SK-N-SH treated with all-trans-retinoic acid at 6 μM for 48 hours (cell line): ENCODE measurements at regions not wholly inside any gene's neighbourhood (a gene's known extent, or its start where the extent isn't known, plus 50 kb on each side); places are given as distances from the start of the nearest gene placed in this dataset.

Experiments used
- ATAC-seq: fragments of 200-7000 bp; cut with Tn5 transposase; 3 replicates; pipeline ENCODE4 v1.9.1; 2020; ENCODE audit warnings: mild to moderate bottlenecking, moderate library complexity
- ARNTL ChIP-seq: fragments of 450-650 bp; formaldehyde crosslinking; IDR thresholded peaks from 2 replicates; pipeline ENCODE4 v1.5.0; 2020; ENCODE audit warnings: low read depth, mild to moderate bottlenecking, moderate library complexity, borderline replicate concordance
- BACH2 ChIP-seq: fragments of 250-450 bp; sonication (Bioruptor Pico); IDR thresholded peaks from 2 replicates; pipeline ENCODE4 v1.9.0; 2021; ENCODE audit warnings: mild to moderate bottlenecking, borderline replicate concordance
- CSDC2 ChIP-seq: fragments of 250-450 bp; sonication (Bioruptor Pico); IDR thresholded peaks from 2 replicates; pipeline ENCODE4 v1.5.0; 2020; ENCODE audit warnings: mild to moderate bottlenecking, moderate library complexity
- ESRRG ChIP-seq: fragments of 250-450 bp; sonication (Bioruptor Pico); IDR thresholded peaks from 2 replicates; pipeline ENCODE4 v1.6.1; 2021; ENCODE audit warnings: mild to moderate bottlenecking
- GLIS3 ChIP-seq: fragments of 250-450 bp; sonication (Bioruptor Pico); IDR thresholded peaks from 2 replicates; pipeline ENCODE4 v1.5.0; 2020; ENCODE audit warnings: mild to moderate bottlenecking, moderate library complexity
- ISL1 ChIP-seq: fragments of 250-450 bp; sonication (Bioruptor Pico); IDR thresholded peaks from 2 replicates; pipeline ENCODE4 v2.1.2; 2022; ENCODE audit warnings: mild to moderate bottlenecking, moderate library complexity
- PPARA ChIP-seq: fragments of 250-450 bp; sonication (Bioruptor Pico); IDR thresholded peaks from 2 replicates; pipeline ENCODE4 v1.5.0; 2020; ENCODE audit warnings: mild to moderate bottlenecking, borderline replicate concordance
- RARB ChIP-seq: fragments of 250-450 bp; sonication (Bioruptor Pico); IDR thresholded peaks from 2 replicates; pipeline ENCODE4 v1.8.0; 2021; ENCODE audit warnings: mild to moderate bottlenecking, moderate library complexity
- SNAI2 ChIP-seq: fragments of 250-450 bp; sonication (Bioruptor Pico); IDR thresholded peaks from 2 replicates; pipeline ENCODE4 v1.5.0; 2020; ENCODE audit warnings: mild to moderate bottlenecking, moderate library complexity
- TCF4 ChIP-seq: fragments of 250-450 bp; sonication (Bioruptor Pico); IDR thresholded peaks from 2 replicates; pipeline ENCODE4 v1.8.0; 2021; ENCODE audit warnings: mild to moderate bottlenecking, moderate library complexity, borderline replicate concordance
- TOX ChIP-seq: fragments of 250-450 bp; sonication (Bioruptor Pico); IDR thresholded peaks from 2 replicates; pipeline ENCODE4 v1.8.0; 2021; ENCODE audit warnings: mild to moderate bottlenecking, moderate library complexity, borderline replicate concordance
- TSHZ2 ChIP-seq: fragments of 250-450 bp; sonication (Bioruptor Pico); IDR thresholded peaks from 2 replicates; pipeline ENCODE4 v1.5.0; 2020; ENCODE audit warnings: mild to moderate bottlenecking, moderate library complexity
- ZC3H10 ChIP-seq: fragments of 250-450 bp; sonication (Bioruptor Pico); IDR thresholded peaks from 2 replicates; pipeline ENCODE4 v1.5.1; 2021; ENCODE audit warnings: mild to moderate bottlenecking, moderate library complexity
- ZFP3 ChIP-seq: fragments of 250-450 bp; sonication (Bioruptor Pico); IDR thresholded peaks from 2 replicates; pipeline ENCODE4 v1.5.0; 2020; ENCODE audit warnings: mild to moderate bottlenecking, moderate library complexity
- ZFP30 ChIP-seq: fragments of 450-650 bp; formaldehyde crosslinking; IDR thresholded peaks from 2 replicates; pipeline ENCODE4 v1.5.0; 2022; ENCODE audit warnings: mild to moderate bottlenecking, moderate library complexity
- ZNF565 ChIP-seq: fragments of 450-650 bp; formaldehyde crosslinking; conservative IDR thresholded peaks from 2 replicates; pipeline ENCODE4 v1.5.0; 2020; ENCODE audit warnings: low read depth, mild to moderate bottlenecking, moderate library complexity
- ZNF70 ChIP-seq: fragments of 450-650 bp; formaldehyde crosslinking; IDR thresholded peaks from 2 replicates; pipeline ENCODE4 v1.5.0; 2020; ENCODE audit warnings: mild to moderate bottlenecking, moderate library complexity
- ZNF8 ChIP-seq: fragments of 450-650 bp; formaldehyde crosslinking; IDR thresholded peaks from 2 replicates; pipeline ENCODE4 v1.5.0; 2020; ENCODE audit warnings: mild to moderate bottlenecking, moderate library complexity
- TF ChIP-seq, protein P1 (sequence below): fragments of 250-450 bp; sonication (Bioruptor Pico); IDR thresholded peaks from 2 replicates; pipeline ENCODE4 v1.5.1; 2021; ENCODE audit warnings: mild to moderate bottlenecking, moderate library complexity
- TF ChIP-seq, protein P2 (sequence below): fragments of 250-450 bp; sonication (Bioruptor Pico); IDR thresholded peaks from 2 replicates; pipeline ENCODE4 v1.8.0; 2021; ENCODE audit warnings: low read depth, mild to moderate bottlenecking, moderate library complexity, borderline replicate concordance
- TF ChIP-seq, protein P3 (sequence below): fragments of 250-450 bp; sonication (Bioruptor Pico); IDR thresholded peaks from 2 replicates; pipeline ENCODE4 v1.8.0; 2020; ENCODE audit warnings: mild to moderate bottlenecking, moderate library complexity, borderline replicate concordance

DNA sequence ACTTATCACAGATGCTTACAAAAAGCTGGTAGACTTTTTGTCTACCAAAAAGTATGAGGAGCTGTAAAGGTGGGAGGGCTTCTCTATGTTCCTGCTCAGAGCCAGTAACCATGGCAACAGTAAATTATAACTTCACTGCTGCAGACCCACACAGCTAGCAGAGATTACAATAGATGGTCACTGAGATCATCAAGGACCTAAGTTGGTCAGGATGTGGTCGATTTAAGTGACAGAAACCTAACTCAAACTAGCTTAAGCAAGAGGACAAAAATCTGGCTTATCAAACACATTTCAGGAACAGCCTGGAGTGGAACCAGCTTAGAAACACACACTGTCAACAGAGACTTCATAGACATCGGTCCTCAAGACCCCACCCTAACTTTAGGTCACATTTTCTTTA is 113.4 kb upstream of the ATP1A1 start:
- no peak for ATAC-seq
- no peak for TF ChIP-seq ZC3H10
- TF ChIP-seq BACH2: no peak
- no peak for TF ChIP-seq TCF4 (CRISPR knock-in tag)
- TF ChIP-seq, protein P1, sequence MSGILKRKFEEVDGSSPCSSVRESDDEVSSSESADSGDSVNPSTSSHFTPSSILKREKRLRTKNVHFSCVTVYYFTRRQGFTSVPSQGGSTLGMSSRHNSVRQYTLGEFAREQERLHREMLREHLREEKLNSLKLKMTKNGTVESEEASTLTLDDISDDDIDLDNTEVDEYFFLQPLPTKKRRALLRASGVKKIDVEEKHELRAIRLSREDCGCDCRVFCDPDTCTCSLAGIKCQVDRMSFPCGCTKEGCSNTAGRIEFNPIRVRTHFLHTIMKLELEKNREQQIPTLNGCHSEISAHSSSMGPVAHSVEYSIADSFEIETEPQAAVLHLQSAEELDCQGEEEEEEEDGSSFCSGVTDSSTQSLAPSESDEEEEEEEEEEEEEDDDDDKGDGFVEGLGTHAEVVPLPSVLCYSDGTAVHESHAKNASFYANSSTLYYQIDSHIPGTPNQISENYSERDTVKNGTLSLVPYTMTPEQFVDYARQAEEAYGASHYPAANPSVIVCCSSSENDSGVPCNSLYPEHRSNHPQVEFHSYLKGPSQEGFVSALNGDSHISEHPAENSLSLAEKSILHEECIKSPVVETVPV (CRISPR knock-in tag): no peak
- TF ChIP-seq ZFP30: no peak
- no peak for TF ChIP-seq ISL1 (CRISPR knock-in tag)
- TF ChIP-seq TSHZ2 (CRISPR knock-in tag): no peak
- no peak for TF ChIP-seq ZNF565
- TF ChIP-seq CSDC2: no peak
- TF ChIP-seq ZFP3 (CRISPR knock-in tag): no peak
- no peak for TF ChIP-seq ZNF8 (CRISPR knock-in tag)
- no peak for TF ChIP-seq GLIS3 (CRISPR knock-in tag)
- no peak for TF ChIP-seq SNAI2 (CRISPR knock-in tag)
- TF ChIP-seq, all 23 proteins: peak for 0

GRCh38 chr1:116260115-116260514 is 112.9 kb upstream of the ATP1A1 start:
- no peak for ATAC-seq
- TF ChIP-seq BACH2 (no peak), TOX (CRISPR knock-in tag) (no peak), ZC3H10 (no peak), ISL1 (CRISPR knock-in tag) (no peak), ZNF70 (CRISPR knock-in tag) (no peak), ZFP30 (no peak), SNAI2 (CRISPR knock-in tag) (no peak), ZNF565 (no peak), ZNF8 (CRISPR knock-in tag) (no peak), RARB (CRISPR knock-in tag) (no peak), ESRRG (no peak), TCF4 (CRISPR knock-in tag) (no peak), ZFP3 (CRISPR knock-in tag) (no peak), PPARA (CRISPR knock-in tag) (no peak)
- TF ChIP-seq, protein P2, sequence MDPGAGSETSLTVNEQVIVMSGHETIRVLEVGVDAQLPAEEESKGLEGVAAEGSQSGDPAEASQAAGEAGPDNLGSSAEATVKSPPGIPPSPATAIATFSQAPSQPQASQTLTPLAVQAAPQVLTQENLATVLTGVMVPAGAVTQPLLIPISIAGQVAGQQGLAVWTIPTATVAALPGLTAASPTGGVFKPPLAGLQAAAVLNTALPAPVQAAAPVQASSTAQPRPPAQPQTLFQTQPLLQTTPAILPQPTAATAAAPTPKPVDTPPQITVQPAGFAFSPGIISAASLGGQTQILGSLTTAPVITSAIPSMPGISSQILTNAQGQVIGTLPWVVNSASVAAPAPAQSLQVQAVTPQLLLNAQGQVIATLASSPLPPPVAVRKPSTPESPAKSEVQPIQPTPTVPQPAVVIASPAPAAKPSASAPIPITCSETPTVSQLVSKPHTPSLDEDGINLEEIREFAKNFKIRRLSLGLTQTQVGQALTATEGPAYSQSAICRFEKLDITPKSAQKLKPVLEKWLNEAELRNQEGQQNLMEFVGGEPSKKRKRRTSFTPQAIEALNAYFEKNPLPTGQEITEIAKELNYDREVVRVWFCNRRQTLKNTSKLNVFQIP (CRISPR knock-in tag): no peak
- TF ChIP-seq, protein P3, sequence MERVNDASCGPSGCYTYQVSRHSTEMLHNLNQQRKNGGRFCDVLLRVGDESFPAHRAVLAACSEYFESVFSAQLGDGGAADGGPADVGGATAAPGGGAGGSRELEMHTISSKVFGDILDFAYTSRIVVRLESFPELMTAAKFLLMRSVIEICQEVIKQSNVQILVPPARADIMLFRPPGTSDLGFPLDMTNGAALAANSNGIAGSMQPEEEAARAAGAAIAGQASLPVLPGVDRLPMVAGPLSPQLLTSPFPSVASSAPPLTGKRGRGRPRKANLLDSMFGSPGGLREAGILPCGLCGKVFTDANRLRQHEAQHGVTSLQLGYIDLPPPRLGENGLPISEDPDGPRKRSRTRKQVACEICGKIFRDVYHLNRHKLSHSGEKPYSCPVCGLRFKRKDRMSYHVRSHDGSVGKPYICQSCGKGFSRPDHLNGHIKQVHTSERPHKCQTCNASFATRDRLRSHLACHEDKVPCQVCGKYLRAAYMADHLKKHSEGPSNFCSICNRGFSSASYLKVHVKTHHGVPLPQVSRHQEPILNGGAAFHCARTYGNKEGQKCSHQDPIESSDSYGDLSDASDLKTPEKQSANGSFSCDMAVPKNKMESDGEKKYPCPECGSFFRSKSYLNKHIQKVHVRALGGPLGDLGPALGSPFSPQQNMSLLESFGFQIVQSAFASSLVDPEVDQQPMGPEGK (CRISPR knock-in tag): no peak
- TF ChIP-seq, protein P1 (CRISPR knock-in tag): no peak

DNA sequence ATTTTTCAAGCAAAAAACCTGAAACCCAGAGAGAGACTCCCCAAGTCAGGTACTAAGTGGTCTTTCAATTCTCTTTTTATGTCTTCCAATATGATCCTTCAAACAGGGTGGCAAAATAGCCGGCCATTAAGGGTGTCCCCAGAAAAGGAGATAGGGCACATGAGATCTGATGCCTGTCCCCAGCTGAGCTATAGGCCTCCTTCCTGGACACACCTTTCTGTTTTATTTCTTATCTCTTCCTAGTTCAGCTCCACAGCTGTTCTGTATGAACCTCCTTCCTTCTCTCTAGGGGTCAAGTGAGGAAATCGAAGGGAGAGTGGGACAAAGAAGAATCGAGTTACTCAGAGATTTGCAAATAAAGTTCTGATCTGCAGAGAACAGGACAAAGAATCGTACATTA is 112.4 kb upstream of the ATP1A1 start:
- no peak for TF ChIP-seq ZNF8 (CRISPR knock-in tag)
- TF ChIP-seq PPARA (CRISPR knock-in tag): no peak
- TF ChIP-seq ARNTL (CRISPR knock-in tag): no peak
- TF ChIP-seq ESRRG: no peak
- no peak for TF ChIP-seq ZFP30
- TF ChIP-seq, protein P1 (CRISPR knock-in tag): no peak
- TF ChIP-seq ZFP3 (CRISPR knock-in tag): no peak
- TF ChIP-seq TSHZ2 (CRISPR knock-in tag): no peak
- TF ChIP-seq RARB (CRISPR knock-in tag): no peak
- ATAC-seq: no peak
